ENCODE measurements at regions not wholly inside any gene's neighbourhood (a gene's known extent, or its start where the extent isn't known, plus 50 kb on each side); places are given as distances from the start of the nearest gene placed in this dataset.

- no peak overlapping the region for H3K9ac ChIP-seq (ENCODE audit: low read depth, low read length)
- H4K5ac ChIP-seq (ENCODE audit: low read depth, low read length), result no peak overlapping the region
- no peak overlapping the region for H3K56ac ChIP-seq (ENCODE audit: extremely low read depth, insufficient read depth, low read length)
- no peak overlapping the region for H2BK20ac ChIP-seq (ENCODE audit: low read depth, low read length)
- no CpG with 5 or more reads among the region's 6 CpGs for WGBS, 2 experiments (ENCODE audit: extremely low coverage in 2 of 2, insufficient read length in 1 of 2)
- no peaks in the 10 kb centered on the region for H3K79me1 ChIP-seq (ENCODE audit: low read depth in 1 of 2, low read length in 2 of 2)
- DNase-seq (no peak), ATAC-seq (ENCODE audit: low read depth) (no peak)
- no peak overlapping the region for H3K4me2 ChIP-seq (ENCODE audit: low read depth, low read length)
- no peaks in the 10 kb centered on the region; the same call in 1 of the 2 replicates for H3K27me3 ChIP-seq (ENCODE audit: control insufficient read depth, insufficient read depth, low read length)
- no peak overlapping the region for H3K23ac ChIP-seq (ENCODE audit: low read depth, low read length)
- no peak overlapping the region for H4K91ac ChIP-seq (ENCODE audit: insufficient read depth, low read depth, low read length)
- no peaks in the 10 kb centered on the region for H3K36me3 ChIP-seq (ENCODE audit: control insufficient read depth, insufficient read depth, low read length)
- no peak overlapping the region for H2BK120ac ChIP-seq (ENCODE audit: low read depth, low read length)
- no peak overlapping the region for H2AK9ac ChIP-seq (replicated peaks; ENCODE audit: low read depth, low read length, poor library complexity)
- no peaks in the 10 kb centered on the region for H4K20me1 ChIP-seq (ENCODE audit: insufficient read depth, low read length)
- H2BK15ac ChIP-seq (ENCODE audit: low read depth, low read length), result no peak overlapping the region
- H3K14ac ChIP-seq (replicated peaks; ENCODE audit: low read depth, low read length), result no peak overlapping the region
- ChIA-PET POLR2A (ENCODE audit: unreplicated experiment) (no interaction called here), CTCF (no interaction called here)
- H3K4me1 ChIP-seq (ENCODE audit: control insufficient read depth, insufficient read depth, low read length), result no peaks in the 10 kb centered on the region
- dilution Hi-C loops (cut with HindIII; ENCODE audit: low sequenced_read_pairs, unreplicated experiment) (no loop called here), in situ Hi-C loops (cut with MboI; ENCODE audit: low sequenced_read_pairs) (no loop called here), intact Hi-C loops (cut with micrococcal nuclease) (no loop called here)
- no peak overlapping the region for H3K4ac ChIP-seq (ENCODE audit: low read depth, low read length)
- no peak overlapping the region for H3K27ac ChIP-seq (ENCODE audit: insufficient read depth, low read length)
- no TSS peak for BruUV-seq (replicated peaks)
- H3K9me1 ChIP-seq (ENCODE audit: insufficient read depth, low read length), result no peaks in the 10 kb centered on the region
- H2AFZ ChIP-seq (replicated peaks; ENCODE audit: low read length, poor library complexity), result no peak overlapping the region
- no peak overlapping the region for H2AK5ac ChIP-seq (ENCODE audit: low read depth, low read length)
- TF ChIP-seq USF2 (IDR thresholded peaks at IDR 0.05; ENCODE audit: low read depth, low read length) (no peak), FOS (IDR thresholded peaks at IDR 0.05; ENCODE audit: low read depth, low read length) (no peak), ELK1 (IDR thresholded peaks at IDR 0.05; ENCODE audit: borderline replicate concordance, low read depth, low read length) (no peak), RCOR1 (IDR thresholded peaks at IDR 0.05; ENCODE audit: insufficient replicate concordance, low read length) (no peak)
- H4K8ac ChIP-seq (ENCODE audit: low read depth in 2 of 2, low read length in 2 of 2), result no peak overlapping the region
- no peak overlapping the region for H2BK5ac ChIP-seq (ENCODE audit: low read depth, low read length, poor library complexity, severe bottlenecking)
- H3K9me3 ChIP-seq (ENCODE audit: control insufficient read depth, insufficient read depth, low read length), result no peaks in the 10 kb centered on the region
- no peak overlapping the region for H3K4me3 ChIP-seq (ENCODE audit: insufficient read depth, low read depth, low read length)
- H3K18ac ChIP-seq (ENCODE audit: low read depth, low read length), result no peak overlapping the region
Observed at GRCh38 chr15:38112406-38112805, 140.2 kb upstream of the SPRED1 start.

All from IMR-90 (cell line).